ENCODE measurements at regions not wholly inside any gene's neighbourhood (a gene's known extent, or its start where the extent isn't known, plus 50 kb on each side); places are given as distances from the start of the nearest gene placed in this dataset.

DNA sequence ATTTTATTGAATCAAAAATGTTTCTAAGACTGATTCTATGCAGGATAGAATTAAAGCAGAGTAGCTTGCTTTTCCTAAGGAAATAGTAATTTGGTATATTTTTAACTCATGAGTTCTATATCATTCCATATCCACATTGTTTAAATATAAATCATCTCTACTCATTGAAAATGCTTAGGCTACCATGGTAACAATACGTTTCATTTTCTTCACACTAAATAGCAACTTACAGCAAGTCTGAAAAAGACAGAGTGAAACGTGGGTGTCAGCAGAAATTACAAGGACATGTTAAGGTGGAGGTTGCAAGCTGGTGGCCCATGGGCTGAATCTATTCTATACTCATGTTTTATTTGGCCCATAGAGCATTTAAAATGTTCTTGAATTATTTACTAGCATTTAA is 487.9 kb downstream of the ARHGEF28 start:
- TF ChIP-seq, protein P1, sequence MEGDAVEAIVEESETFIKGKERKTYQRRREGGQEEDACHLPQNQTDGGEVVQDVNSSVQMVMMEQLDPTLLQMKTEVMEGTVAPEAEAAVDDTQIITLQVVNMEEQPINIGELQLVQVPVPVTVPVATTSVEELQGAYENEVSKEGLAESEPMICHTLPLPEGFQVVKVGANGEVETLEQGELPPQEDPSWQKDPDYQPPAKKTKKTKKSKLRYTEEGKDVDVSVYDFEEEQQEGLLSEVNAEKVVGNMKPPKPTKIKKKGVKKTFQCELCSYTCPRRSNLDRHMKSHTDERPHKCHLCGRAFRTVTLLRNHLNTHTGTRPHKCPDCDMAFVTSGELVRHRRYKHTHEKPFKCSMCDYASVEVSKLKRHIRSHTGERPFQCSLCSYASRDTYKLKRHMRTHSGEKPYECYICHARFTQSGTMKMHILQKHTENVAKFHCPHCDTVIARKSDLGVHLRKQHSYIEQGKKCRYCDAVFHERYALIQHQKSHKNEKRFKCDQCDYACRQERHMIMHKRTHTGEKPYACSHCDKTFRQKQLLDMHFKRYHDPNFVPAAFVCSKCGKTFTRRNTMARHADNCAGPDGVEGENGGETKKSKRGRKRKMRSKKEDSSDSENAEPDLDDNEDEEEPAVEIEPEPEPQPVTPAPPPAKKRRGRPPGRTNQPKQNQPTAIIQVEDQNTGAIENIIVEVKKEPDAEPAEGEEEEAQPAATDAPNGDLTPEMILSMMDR (IDR thresholded peaks at IDR 0.05), result no peak
- TF ChIP-seq POLR2A (IDR thresholded peaks at IDR 0.05), result no peak

Measured in uterus (tissue), 2 donors.